ENCODE measurements at regions not wholly inside any gene's neighbourhood (a gene's known extent, or its start where the extent isn't known, plus 50 kb on each side); places are given as distances from the start of the nearest gene placed in this dataset.
"Not testable (repeated sequence)": the region's sequence is repeated elsewhere in the genome, so short reads cannot be mapped to it uniquely, and the experiment has no call there.

DNA sequence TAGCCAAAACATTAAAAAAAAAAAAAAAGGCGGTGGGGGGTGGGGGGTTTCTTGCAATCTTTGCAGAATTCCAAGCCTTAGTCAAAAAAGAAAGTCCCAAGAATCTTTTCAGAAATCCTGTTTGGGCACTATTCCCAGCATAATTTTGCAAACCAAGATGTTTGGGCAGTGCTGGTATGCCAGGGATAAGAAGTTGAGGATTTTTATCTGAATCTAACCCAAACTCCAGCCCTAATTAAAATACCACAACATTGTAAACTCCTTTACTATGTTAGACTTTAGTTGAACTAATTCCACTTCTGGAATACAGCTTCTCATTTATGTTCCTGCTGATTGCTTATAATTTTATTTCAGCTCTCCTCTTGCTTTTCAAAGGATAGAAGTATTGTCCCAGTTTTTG, 504.1 kb upstream of the ADGRL2 start:
- DNase-seq (ENCODE audit: low read depth in 2 of 2): no peak

DNA sequence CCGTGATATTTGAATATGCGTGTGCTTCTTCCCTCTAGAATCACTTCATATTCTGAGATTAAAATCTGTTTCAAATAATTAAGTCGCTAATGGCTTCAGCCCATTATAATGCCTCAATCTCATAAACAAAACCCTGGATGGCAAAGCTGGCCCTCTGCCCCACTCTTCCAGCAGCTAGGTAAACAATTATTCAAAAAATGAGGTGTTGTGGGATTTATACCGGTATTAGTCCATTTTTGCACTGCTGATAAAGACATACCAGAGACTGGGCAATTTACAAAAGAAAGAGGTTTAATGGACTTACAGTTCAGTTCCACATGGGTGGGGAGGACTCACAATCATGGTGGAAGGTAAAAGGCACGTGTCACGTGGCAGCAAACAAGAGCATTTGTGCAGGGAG, 510.4 kb upstream of the ADGRL2 start:
- no peak for DNase-seq (ENCODE audit: low read depth in 2 of 2)

DNA sequence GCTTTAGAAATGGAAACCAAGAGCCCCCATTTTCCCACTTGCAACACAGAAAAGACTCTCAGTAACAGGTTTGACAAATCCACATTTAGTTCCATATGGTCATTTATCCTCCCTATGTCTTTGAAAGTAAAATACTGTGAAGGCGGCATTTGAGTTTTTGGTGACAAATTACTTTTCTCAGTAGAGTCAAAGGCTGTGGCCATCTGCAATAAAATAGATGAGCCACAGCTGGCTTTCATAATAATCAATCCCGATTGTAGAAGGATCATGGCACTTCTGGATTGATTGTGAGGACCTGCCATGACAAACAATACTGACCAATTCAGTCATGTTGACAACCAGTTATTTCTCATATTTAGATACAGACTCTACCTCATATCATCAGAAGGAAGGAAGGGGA, 512.0 kb upstream of the ADGRL2 start:
- DNase-seq (ENCODE audit: low read depth in 2 of 2): no peak

DNA sequence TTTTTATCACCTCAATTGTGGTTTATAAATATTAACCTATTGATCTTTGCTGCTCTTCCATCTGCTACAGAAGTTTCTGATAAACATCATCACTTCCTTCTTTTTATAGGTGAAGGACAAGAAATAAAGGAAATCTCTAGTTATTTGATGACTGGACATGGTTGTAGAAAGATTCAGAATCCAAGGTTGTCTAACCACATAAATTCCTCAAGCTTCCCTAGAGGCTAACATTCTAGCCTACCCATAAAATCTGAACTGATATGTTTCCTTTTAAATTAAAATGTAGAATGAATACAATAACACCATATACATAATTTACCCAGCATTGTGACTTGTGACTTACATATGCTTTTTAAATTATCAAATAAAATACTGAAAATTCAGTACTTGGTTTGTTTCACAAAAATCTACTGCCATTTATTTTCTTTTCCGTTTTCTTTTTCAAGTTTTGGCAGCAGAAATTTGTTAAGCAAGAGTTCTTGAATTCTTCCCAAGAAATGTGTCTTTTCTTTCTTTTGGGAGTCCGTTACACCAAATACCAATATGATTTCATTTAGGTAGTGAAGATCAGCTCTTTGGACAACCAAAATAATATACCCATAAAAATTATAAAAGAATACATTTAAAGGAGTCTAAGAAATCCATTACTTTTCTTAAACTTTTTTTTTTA, 513.2 kb upstream of the ADGRL2 start:
- DNase-seq (ENCODE audit: low read depth in 2 of 2): no peak

DNA sequence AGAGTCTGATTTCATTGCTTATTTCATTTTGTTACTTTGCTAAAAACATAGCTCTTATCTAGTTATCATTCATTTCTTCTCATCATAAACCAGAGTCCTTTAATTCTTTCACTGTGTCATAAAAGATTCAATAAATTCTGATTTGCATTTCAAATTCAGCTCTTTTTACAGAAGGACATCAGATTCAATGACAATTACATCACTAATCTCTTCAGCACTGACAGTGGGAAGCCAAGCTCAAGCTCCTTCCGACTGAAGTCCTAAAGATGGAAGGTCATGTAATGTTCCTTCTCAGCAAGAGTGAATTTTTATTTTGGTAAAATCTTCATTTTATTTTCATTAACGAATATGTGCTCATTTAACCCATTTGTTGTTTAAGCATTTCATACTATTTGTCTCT, 530.7 kb upstream of the ADGRL2 start:
- DNase-seq (ENCODE audit: low read depth in 2 of 2): no peak

DNA sequence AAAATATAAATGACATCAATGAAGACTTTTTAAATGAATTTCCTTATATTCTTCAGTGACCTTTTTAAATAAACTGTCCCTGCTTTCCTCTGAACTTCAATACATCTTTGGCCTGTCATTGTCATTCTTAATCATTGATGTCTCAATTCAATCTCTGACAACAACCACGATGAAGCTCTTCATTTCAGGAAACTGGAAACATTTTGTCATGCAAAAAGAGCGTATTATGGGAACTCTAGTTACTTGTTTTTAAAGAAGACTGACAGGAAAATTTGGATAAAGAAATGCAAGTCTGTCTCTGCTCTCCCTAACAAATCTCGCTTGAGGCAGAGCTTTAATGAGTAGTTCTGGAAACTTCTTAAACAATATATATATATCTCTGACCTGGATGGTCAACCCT, 535.8 kb upstream of the ADGRL2 start:
- DNase-seq (ENCODE audit: low read depth in 2 of 2): no peak

DNA sequence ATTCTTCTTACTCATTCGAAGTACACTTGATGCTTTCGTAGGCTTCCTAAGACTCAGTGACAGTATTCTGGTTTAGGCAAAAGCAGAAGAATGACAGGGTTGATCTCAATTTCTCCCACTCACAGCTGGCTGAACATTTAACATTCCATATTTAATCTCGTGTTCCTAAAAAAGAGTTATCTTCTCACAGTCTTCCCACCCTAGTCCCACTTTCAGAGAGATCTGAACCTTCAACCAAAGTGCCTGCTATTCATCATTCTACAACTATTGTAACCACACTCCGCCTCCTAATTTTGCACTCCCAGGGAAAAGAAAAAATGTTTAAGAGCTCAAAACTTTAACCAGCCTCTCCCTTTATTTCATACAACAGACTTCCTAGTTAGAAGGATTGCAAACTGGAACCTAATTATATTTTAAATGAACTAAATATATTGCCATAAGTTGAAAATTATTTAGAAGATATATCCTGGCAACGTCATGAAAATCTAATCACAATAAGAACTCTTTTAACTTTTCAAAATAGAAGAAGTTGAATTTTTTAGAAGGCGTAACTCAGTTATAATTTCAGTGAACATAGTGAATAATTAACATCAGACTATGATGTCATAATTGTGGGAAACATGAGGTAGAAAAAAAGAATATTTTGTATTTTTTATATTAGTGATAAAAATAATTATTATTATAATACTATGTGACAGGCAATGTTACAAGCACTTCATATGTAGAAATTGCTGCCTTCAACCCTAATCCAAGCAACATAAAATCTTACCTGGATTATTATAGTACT, 540.9 kb upstream of the ADGRL2 start:
- DNase-seq (ENCODE audit: low read depth in 2 of 2): no peak

DNA sequence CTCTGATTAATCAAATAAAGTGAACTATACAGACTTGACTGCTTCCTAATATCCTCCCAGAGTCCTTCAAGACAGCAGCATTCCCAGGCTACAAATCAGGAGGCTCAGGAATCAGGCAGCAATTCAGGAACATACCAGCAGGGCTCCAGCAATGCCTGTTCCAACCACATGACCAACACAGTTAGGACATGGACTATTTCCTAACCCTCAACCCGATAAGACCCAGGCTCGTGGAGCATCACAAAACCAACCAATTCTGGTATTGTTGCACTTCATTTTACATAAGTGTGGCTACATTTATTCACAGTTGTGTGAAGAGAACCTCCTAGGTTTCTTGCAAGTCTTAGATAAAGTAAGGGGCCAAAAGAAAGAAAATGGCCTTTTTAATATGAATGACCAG, 546.2 kb upstream of the ADGRL2 start:
- no peak for DNase-seq (ENCODE audit: low read depth in 2 of 2)

DNA sequence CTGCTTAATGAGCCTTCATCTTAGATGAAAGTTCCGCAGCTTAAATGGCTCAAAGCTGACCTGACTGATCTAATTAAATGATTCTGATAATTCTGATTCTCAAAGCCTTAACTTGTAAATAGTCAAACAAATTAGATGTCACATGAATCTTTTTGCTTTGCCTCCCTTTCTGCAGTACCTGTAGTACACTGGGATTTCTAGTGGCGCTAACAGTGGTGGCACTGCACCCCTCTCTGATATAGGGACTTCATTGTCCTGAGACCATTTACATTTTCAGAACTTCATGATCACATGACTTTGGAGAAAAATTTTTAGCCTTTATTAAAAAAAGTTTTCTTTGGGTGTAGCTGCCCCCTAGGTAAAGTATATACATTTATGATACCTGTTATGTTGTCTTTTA, 546.7 kb upstream of the ADGRL2 start:
- DNase-seq (ENCODE audit: low read depth in 2 of 2): no peak

DNA sequence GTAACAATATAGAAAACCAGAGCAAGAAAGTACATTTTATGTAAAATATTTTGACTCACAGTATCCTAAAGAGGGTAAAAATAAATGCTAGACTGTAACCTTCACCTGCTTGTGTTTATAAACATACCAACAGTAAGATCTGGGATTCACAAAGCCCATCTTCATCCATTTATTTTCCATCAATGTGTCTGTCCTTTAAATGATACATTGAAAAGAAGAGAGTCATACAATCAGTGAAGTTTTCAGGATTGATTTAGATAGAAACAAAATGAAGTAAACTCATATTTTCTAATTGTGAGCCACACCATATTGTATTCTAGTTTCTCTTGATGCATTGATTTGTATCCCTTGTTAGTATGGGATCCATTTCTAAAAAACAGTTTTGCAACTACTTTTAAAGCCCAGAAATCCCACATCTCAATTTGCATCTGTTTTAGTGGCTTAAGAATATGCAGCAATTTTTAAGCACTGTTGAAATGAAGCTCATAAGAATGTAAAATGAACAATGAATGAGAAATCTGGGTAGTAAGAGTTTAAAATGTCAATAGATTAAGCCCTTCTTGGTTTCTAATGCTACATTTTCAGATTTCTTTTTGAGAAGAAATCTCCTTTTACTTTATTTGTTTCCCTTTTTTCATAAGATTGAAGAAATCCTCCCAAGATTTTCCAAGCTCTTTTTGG, 548.1 kb upstream of the ADGRL2 start:
- no peak for DNase-seq (ENCODE audit: low read depth in 2 of 2)

DNA sequence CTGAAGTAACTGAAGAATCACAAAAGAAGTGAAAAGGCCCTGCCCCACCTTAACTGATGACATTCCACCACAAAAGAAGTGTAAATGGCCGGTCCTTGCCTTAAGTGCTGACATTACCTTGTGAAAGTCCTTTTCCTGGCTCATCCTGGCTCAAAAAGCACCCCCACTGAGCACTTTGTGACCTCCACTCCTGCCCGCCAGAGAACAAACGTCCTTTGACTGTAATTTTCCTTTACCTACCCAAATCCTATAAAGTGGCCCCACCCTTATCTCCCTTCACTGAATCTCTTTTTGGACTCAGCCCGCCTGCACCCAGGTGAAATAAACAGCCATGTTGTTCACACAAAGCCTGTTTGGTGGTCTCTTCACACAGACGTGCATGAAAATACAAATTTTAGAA, 549.9 kb upstream of the ADGRL2 start:
- not testable (repeated sequence) for DNase-seq (ENCODE audit: low read depth in 2 of 2)

DNA sequence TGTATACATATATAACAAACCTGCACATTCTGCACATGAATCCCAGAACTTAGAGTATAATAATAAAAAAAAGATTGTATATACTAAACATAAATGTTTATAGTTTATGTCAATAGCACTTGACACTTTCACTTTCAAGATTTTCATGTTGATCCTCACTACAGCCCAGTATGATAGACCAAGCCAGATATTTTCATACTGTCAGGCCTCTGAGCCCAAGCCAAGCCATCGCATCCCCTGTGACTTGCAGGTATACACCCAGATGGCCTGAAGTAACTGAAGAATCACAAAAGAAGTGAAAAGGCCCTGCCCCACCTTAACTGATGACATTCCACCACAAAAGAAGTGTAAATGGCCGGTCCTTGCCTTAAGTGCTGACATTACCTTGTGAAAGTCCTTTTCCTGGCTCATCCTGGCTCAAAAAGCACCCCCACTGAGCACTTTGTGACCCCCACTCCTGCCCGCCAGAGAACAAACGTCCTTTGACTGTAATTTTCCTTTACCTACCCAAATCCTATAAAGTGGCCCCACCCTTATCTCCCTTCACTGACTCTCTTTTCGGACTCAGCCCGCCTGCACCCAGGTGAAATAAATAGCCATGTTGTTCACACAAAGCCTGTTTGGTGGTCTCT, 555.5 kb upstream of the ADGRL2 start:
- not testable (repeated sequence) for DNase-seq (ENCODE audit: low read depth in 2 of 2)

DNA sequence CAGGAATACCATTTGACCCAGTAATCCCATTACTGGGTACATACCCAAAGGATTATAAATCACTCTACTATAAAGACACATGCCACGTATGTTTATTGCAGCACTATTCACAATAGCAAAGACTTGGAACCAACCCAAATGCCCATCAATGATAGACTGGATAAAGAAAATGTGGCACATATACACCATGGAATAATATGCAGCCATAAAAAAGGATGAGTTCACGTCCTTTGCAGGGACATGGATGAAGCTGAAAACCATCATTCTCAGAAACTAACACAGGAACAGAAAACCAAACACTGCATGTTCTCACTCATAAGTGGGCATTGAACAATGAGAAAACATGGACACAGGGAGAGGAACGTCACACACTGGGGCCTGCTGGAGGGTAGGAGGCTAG, 556.1 kb upstream of the ADGRL2 start:
- not testable (repeated sequence) for DNase-seq (ENCODE audit: low read depth in 2 of 2)

DNA sequence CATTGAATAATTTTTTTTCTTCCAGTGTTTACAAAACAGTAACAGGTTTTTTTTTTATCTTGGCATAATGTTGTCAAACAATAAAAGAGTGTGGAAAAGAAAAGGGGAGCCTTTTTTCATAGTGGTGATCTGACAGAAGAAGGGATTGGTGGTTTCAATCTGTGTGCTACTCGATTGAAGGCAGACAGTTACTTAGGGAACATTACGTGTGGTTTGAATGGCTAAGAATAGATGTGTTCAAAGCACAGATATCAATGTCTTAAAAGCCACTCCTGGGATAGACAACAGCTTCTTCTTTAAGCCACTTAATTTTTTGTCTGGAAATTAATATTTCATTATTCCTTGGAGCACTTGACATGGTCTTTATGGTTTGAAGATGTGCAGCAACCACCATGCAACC, 558.6 kb upstream of the ADGRL2 start:
- DNase-seq (ENCODE audit: low read depth in 2 of 2): no peak

DNA sequence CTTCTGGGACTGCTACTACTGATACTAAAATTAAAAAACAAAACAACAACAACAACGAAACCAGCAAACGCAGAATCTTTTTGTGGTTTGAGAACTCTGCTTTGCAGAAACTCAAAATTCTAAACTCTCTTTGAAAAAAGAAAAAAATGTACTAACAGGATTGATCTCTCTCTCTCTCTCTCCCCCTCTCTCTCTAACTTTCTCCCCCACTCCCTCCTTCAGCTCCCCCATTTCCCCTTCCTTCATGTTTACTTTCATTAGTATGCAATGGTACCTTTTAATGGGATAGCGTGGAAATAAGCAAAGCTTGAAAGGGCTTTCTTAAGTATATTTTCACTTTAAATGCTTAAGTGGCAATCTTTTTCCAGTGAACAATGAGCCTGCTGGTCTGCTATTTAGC, 562.6 kb upstream of the ADGRL2 start:
- no peak for DNase-seq (ENCODE audit: low read depth in 2 of 2)

DNA sequence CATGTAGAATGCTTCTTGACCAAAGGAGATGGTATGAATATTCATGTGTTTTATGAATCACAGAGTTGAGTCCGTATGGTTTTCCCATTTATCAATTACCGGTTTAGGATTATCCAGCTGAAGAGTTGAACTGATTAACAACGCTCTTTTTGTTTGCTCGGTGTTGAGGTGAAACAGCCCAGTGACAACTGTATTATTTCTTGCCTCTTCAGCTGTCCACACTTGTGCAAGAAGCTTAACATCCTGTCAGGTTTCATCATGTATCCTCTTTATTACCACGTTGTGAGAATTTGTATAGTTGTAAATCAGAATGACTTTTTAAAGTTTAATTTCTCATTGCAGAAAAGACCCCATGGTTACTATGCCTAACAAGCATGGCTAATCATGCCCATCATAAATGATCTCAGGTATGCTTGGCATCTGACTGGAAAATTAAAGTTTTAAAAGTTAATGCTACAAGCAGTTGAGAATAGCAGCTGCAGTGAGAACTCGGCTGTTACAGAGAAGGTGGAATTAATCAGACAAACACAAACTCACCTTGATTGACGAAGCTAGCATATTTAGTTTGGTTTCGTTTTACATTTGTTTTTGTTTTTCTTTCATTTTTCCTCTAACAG, 563.2 kb upstream of the ADGRL2 start:
- DNase-seq (ENCODE audit: low read depth in 2 of 2): no peak

DNA sequence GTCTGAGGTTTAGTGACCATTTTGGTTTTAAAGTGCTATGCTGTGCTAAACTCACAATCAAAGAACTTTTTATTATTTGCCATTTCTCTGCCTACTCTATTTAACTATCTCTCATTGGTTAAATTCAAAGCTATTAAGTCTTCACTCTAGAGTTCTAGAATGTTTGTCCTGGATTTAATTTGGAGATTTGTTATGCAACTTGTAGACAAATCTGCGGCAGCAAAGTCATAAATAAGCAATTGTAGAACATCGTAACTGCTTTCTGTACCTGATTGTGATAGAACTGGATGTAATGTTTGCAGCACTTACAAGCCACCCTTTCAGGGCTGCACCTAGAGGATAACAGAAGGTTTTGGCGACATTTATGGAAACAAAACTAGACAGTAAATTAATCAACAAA, 566.5 kb upstream of the ADGRL2 start:
- no peak for DNase-seq (ENCODE audit: low read depth in 2 of 2)

DNA sequence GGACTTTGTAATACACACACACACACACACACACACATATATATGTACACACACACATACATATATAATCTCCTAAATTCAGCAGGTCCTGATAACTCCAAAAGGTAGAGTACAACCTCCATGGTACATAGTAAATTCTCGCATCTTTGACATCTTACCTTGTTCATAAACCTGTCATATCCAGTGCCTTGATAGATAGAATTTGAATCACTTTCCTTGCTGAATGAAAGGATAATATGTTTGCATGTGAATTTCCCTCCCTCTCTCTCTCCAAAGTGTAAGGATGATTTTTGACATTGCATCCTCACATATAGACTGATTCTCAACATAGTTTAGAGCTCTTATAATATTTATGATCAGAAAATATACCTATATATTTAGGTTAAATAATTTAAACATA, 567.1 kb upstream of the ADGRL2 start:
- no peak for DNase-seq (ENCODE audit: low read depth in 2 of 2)

DNA sequence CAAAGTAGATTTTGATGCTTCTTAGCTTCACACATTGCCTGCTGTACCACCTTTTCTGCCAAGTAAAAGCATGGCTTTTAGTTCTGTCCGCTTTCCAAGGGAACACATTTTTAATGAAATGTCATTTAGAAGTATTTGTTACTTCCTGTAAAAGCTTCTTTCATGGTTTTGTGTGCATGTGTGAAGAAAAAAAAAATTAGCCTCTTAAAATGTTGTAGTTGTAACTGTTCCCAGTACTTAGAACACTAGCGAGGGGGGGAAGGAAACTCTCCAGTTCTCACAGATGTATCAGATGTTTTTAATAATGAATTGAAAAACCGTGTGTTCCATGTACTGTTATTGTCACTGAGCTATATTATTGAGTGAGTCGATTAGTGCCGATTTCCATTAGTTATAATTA, 568.3 kb upstream of the ADGRL2 start:
- DNase-seq (ENCODE audit: low read depth in 2 of 2): no peak

DNA sequence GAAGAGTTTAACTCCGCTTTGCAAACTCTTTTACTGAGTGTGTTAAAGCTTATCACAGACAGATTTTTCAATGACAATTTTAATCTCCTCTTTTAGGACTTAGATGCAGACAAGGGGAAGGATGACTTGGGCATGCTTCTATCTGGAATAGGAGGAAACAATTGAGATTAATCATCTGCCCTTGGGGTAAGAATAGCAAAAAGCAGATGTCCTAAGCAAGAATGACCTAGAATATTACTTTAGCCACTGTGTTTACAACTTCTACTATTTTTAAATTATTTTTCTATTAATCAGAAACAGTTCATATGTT, 569.0 kb upstream of the ADGRL2 start:
- DNase-seq (ENCODE audit: low read depth in 2 of 2): no peak

DNA sequence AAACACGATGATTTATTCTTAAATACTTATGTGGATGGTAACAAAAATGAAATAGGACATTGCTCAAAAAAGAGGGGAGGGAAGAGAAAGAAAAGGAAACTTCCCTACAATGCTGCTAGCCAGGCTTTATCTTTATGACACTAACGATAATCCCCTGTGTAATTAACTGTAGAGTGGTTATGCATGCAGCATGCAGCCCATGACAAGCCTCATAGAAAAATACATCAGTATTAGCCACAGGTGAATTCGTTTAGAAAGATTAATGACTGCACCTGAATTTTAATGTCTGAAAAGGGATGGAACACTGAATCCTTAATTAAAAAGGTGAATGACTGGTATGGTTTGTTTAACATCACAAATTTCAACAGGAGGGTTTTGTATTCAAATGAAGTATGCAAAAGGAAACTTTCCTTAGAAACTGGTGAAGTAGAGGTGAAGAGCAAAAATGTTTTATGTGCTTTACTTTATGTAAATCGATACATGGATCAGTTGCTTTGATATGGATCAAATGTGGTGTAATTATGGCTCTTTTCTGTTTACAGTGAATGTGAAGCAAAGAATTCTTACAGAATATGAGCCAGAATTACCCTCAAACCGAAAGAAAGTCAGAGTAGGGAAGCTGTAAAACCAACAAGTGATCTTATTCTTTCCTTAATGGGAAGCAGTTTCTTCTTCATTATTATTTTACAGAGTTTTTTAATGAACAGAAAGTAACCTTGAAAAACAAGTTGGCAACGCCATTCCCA, 569.6 kb upstream of the ADGRL2 start:
- DNase-seq (ENCODE audit: low read depth in 2 of 2): no peak

All from lung microvascular endothelial cell (primary cell).